ENCODE measurements at regions not wholly inside any gene's neighbourhood (a gene's known extent, or its start where the extent isn't known, plus 50 kb on each side); places are given as distances from the start of the nearest gene placed in this dataset.

- no TSS peak for BruUV-seq (replicated peaks)
- Mint-ChIP-seq H3K27ac (ENCODE audit: unreplicated experiment) (no peak overlapping the region), H3K4me3 (ENCODE audit: low read depth, unreplicated experiment) (no peak overlapping the region), H3K27me3 (ENCODE audit: unreplicated experiment) (no peaks in the 10 kb centered on the region), H3K4me1 (ENCODE audit: low read depth, unreplicated experiment) (no peaks in the 10 kb centered on the region), H3K9me3 (ENCODE audit: low read depth, unreplicated experiment) (no peaks in the 10 kb centered on the region), H3K36me3 (ENCODE audit: insufficient read depth, unreplicated experiment) (no peaks in the 10 kb centered on the region)
- DNase-seq = no peak
- no peak for TF ChIP-seq CTCF (IDR thresholded peaks at IDR 0.05; ENCODE audit: unreplicated experiment)
- intact Hi-C loops (cut with micrococcal nuclease; ENCODE audit: unreplicated experiment) = no loop called here
- CTCF ChIA-PET = no interaction called here
Observed at GRCh38 chr21:15586752-15587427, 142.9 kb upstream of the USP25 start.

GRCh38 chr21:15592271-15592860 lies 137.4 kb upstream of the USP25 start:
- H3K4me3 Mint-ChIP-seq (ENCODE audit: low read depth, unreplicated experiment) = no peak overlapping the region
- no TSS peak for BruUV-seq (replicated peaks)

GRCh38 chr21:15592957-15593356 lies 136.8 kb upstream of the USP25 start:
- Mint-ChIP-seq H3K9me3 (ENCODE audit: low read depth, unreplicated experiment) (no peaks in the 10 kb centered on the region), H3K27ac (ENCODE audit: unreplicated experiment) (no peak overlapping the region), H3K4me1 (ENCODE audit: low read depth, unreplicated experiment) (no peaks in the 10 kb centered on the region), H3K4me3 (ENCODE audit: low read depth, unreplicated experiment) (no peak overlapping the region), H3K27me3 (ENCODE audit: unreplicated experiment) (no peaks in the 10 kb centered on the region), H3K36me3 (ENCODE audit: insufficient read depth, unreplicated experiment) (no peaks in the 10 kb centered on the region)
- DNase-seq = no peak
- BruUV-seq (replicated peaks) = no TSS peak
- CTCF ChIA-PET = no interaction called here
- TF ChIP-seq CTCF (IDR thresholded peaks at IDR 0.05; ENCODE audit: unreplicated experiment) = no peak
- intact Hi-C loops (cut with micrococcal nuclease; ENCODE audit: unreplicated experiment) = loop anchor here (5.0 kb wide), 1 partner anchor 1191 kb away; no protein-coding TSS in a partner anchor

More at GRCh38 chr21:15592271-15592860, 137.4 kb upstream of the USP25 start:
- Mint-ChIP-seq H3K4me1 (ENCODE audit: low read depth, unreplicated experiment) (no peaks in the 10 kb centered on the region), H3K27me3 (ENCODE audit: unreplicated experiment) (no peaks in the 10 kb centered on the region), H3K36me3 (ENCODE audit: insufficient read depth, unreplicated experiment) (no peaks in the 10 kb centered on the region), H3K27ac (ENCODE audit: unreplicated experiment) (no peak overlapping the region), H3K9me3 (ENCODE audit: low read depth, unreplicated experiment) (no peaks in the 10 kb centered on the region)
- CTCF ChIA-PET = no interaction called here
- intact Hi-C loops (cut with micrococcal nuclease; ENCODE audit: unreplicated experiment) = loop anchor here (5.0 kb wide), 1 partner anchor 1190 kb away; no protein-coding TSS in a partner anchor
- peak; percentile 6 for DNase-seq
- TF ChIP-seq CTCF (IDR thresholded peaks at IDR 0.05; ENCODE audit: unreplicated experiment) = no peak

GRCh38 chr21:15601390-15601789 lies 128.4 kb upstream of the USP25 start:
- CTCF ChIA-PET = no interaction called here
- Mint-ChIP-seq H3K27me3 (ENCODE audit: unreplicated experiment) (no peaks in the 10 kb centered on the region), H3K4me1 (ENCODE audit: low read depth, unreplicated experiment) (peaks cover 12% of the 10 kb centered on the region), H3K36me3 (ENCODE audit: insufficient read depth, unreplicated experiment) (peaks cover 4% of the 10 kb centered on the region), H3K9me3 (ENCODE audit: low read depth, unreplicated experiment) (no peaks in the 10 kb centered on the region), H3K4me3 (ENCODE audit: low read depth, unreplicated experiment) (no peak overlapping the region), H3K27ac (ENCODE audit: unreplicated experiment) (no peak overlapping the region)
- no peak for TF ChIP-seq CTCF (IDR thresholded peaks at IDR 0.05; ENCODE audit: unreplicated experiment)
- no TSS peak for BruUV-seq (replicated peaks)
- DNase-seq = no peak
- intact Hi-C loops (cut with micrococcal nuclease; ENCODE audit: unreplicated experiment) = no loop called here

Measured in Calu3 (cell line).